HG03354 (cell line): ENCODE measurements at regions not wholly inside any gene's neighbourhood (a gene's known extent, or its start where the extent isn't known, plus 50 kb on each side); places are given as distances from the start of the nearest gene placed in this dataset.
"Not testable (repeated sequence)": the region's sequence is repeated elsewhere in the genome, so short reads cannot be mapped to it uniquely, and the experiment has no call there.

Experiments used
- ATAC-seq: cut with Tn5 transposase; IDR thresholded peaks from one replicate; pipeline ENCODE4 v1.9.1; 2021; ENCODE audit warnings: mild to moderate bottlenecking; ENCODE audit not compliant: unreplicated experiment, poor library complexity, severe bottlenecking

- no peak for ATAC-seq
Observed at GRCh38 chr5:106699198-106699597, 971.5 kb downstream of the EFNA5 start.

- no peak for ATAC-seq
Observed at GRCh38 chr5:106698169-106698568, 972.6 kb downstream of the EFNA5 start.

- no peak for ATAC-seq
Observed at GRCh38 chr5:106691701-106692100, 979.0 kb downstream of the EFNA5 start.

GRCh38 chr5:106690585-106690984, 980.2 kb downstream of the EFNA5 start:
- no peak for ATAC-seq

GRCh38 chr5:106680330-106680729, 990.4 kb downstream of the EFNA5 start:
- ATAC-seq = peak; percentile 75

GRCh38 chr5:106677057-106677456, 993.7 kb downstream of the EFNA5 start:
- ATAC-seq = no peak

- ATAC-seq = no peak
Observed at GRCh38 chr5:106675687-106676086, 995.0 kb downstream of the EFNA5 start.

GRCh38 chr5:106673941-106674340, 996.8 kb downstream of the EFNA5 start:
- no peak for ATAC-seq

GRCh38 chr5:106661866-106662265, 1008.9 kb downstream of the EFNA5 start:
- ATAC-seq = no peak

GRCh38 chr5:106660681-106661080, 1010.1 kb downstream of the EFNA5 start:
- no peak for ATAC-seq

- ATAC-seq = no peak
Observed at GRCh38 chr5:106658150-106658549, 1012.6 kb downstream of the EFNA5 start.

GRCh38 chr5:106656821-106657220, 1013.9 kb downstream of the EFNA5 start:
- no peak for ATAC-seq

GRCh38 chr5:106649031-106649430, 1021.7 kb downstream of the EFNA5 start:
- no peak for ATAC-seq

- ATAC-seq = no peak
Observed at GRCh38 chr5:106648401-106648800, 1022.3 kb downstream of the EFNA5 start.

GRCh38 chr5:106646106-106646505, 1024.6 kb downstream of the EFNA5 start:
- no peak for ATAC-seq

GRCh38 chr5:106640511-106640910, 1030.2 kb downstream of the EFNA5 start:
- ATAC-seq = no peak

GRCh38 chr5:106639488-106639887, 1031.2 kb downstream of the EFNA5 start:
- ATAC-seq = no peak

- no peak for ATAC-seq
Observed at GRCh38 chr5:106637275-106637674, 1033.5 kb downstream of the EFNA5 start.

- ATAC-seq = no peak
Observed at GRCh38 chr5:106634375-106634774, 1036.4 kb downstream of the EFNA5 start.

- no peak for ATAC-seq
Observed at GRCh38 chr5:106633825-106634224, 1036.9 kb downstream of the EFNA5 start.

GRCh38 chr5:106628456-106628855, 1042.3 kb downstream of the EFNA5 start:
- ATAC-seq = not testable (repeated sequence)

- ATAC-seq = no peak
Observed at GRCh38 chr5:106610041-106610440, 1060.7 kb downstream of the EFNA5 start.

- ATAC-seq = no peak
Observed at GRCh38 chr5:106601620-106602019, 1069.1 kb downstream of the EFNA5 start.
